ENCODE measurements at regions not wholly inside any gene's neighbourhood (a gene's known extent, or its start where the extent isn't known, plus 50 kb on each side); places are given as distances from the start of the nearest gene placed in this dataset.

- H3K27ac ChIP-seq (ENCODE audit: low read length in 2 of 2), result no peak overlapping the region
- H3K4me3 ChIP-seq (ENCODE audit: control extremely low read depth in 1 of 5, extremely low read depth in 1 of 5, insufficient read depth in 1 of 5, low read depth in 2 of 5, low read length in 4 of 5), result no peak overlapping the region
- H3K9me3 ChIP-seq (ENCODE audit: control extremely low read depth in 1 of 3, control insufficient read depth in 2 of 3, insufficient read depth in 1 of 3, low read length in 2 of 3), result no peaks in the 10 kb centered on the region
- no peaks in the 10 kb centered on the region for H3K79me2 ChIP-seq (ENCODE audit: control insufficient read depth, insufficient read depth, low read length)
- no peaks in the 10 kb centered on the region for H4K20me1 ChIP-seq (ENCODE audit: control insufficient read depth, insufficient read depth, low read length, poor library complexity, severe bottlenecking)
- no peaks in the 10 kb centered on the region for H3K36me3 ChIP-seq (replicated peaks in 1 of 2; ENCODE audit: control extremely low read depth in 1 of 2, control insufficient read depth in 1 of 2, extremely low read depth in 1 of 2, insufficient read depth in 2 of 2, low read length in 1 of 2)
- no peak overlapping the region for H3K4me2 ChIP-seq (replicated peaks; ENCODE audit: low read depth, low read length, poor library complexity, severe bottlenecking)
- H3K4me1 ChIP-seq (ENCODE audit: control insufficient read depth in 2 of 2, insufficient read depth in 2 of 2, low read length in 2 of 2), result no peaks in the 10 kb centered on the region
- intact Hi-C loops (cut with micrococcal nuclease), result no loop called here
- no peaks in the 10 kb centered on the region for H3K27me3 Mint-ChIP-seq
- H3K9me3 Mint-ChIP-seq (ENCODE audit: insufficient read depth), result no peaks in the 10 kb centered on the region
- H3K4me1 Mint-ChIP-seq, result no peaks in the 10 kb centered on the region
- ChIA-PET POLR2A (no interaction called here), CTCF (no interaction called here)
- no peak overlapping the region for H3K9ac ChIP-seq (ENCODE audit: low read length)
- ATAC-seq (ENCODE audit: low read depth) (no peak), DNase-seq (no peak)
- H3K27me3 ChIP-seq (replicated peaks in 1 of 4; ENCODE audit: control extremely low read depth in 1 of 4, control insufficient read depth in 3 of 4, insufficient read depth in 4 of 4, low read length in 3 of 4), result no peaks in the 10 kb centered on the region
- H3K27ac Mint-ChIP-seq, result no peak overlapping the region
- TF ChIP-seq EZH2 (IDR thresholded peaks at IDR 0.05; ENCODE audit: borderline replicate concordance, insufficient read depth, low read depth, low read length, poor library complexity, severe bottlenecking) (no peak), CTCF (IDR thresholded peaks at IDR 0.05) (no peak)
- H2AFZ ChIP-seq (ENCODE audit: insufficient read depth, low read depth, low read length, poor library complexity, severe bottlenecking), result no peak overlapping the region
- no peak overlapping the region for H3K4me3 Mint-ChIP-seq
- no CpG with 5 or more reads among the region's 3 CpGs for WGBS (ENCODE audit: insufficient coverage)
Measured at GRCh38 chr15:45948181-45948621, 313.4 kb downstream of the SQOR start.

DNA sequence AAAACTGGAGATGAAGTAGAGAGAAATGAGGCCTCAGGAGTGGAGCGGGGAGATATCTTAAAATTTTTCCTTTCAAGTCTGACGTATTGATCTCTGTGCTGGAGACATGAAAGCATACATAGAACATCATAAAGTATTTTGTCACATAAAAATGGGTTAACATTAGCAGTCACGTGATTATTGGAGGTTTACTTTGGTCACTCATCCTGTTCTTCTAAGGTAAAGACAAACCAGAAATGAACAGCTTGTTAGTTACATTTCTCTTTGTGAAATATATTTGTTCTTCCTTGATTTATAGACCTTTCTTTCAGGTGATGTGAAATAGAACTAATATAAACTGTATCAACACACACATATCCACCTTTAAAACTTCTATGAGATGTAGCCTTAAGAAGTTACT, 324.1 kb downstream of the SQOR start:
- H3K9me3 ChIP-seq (ENCODE audit: control extremely low read depth in 1 of 3, control insufficient read depth in 2 of 3, insufficient read depth in 1 of 3, low read length in 2 of 3), result peaks cover 0 to 11% (median 4%) of the 10 kb centered on the region in 3 donors
- no peak overlapping the region for H3K4me2 ChIP-seq (replicated peaks; ENCODE audit: low read depth, low read length, poor library complexity, severe bottlenecking)
- no peaks in the 10 kb centered on the region for H3K79me2 ChIP-seq (ENCODE audit: control insufficient read depth, insufficient read depth, low read length)
- H2AFZ ChIP-seq (ENCODE audit: insufficient read depth, low read depth, low read length, poor library complexity, severe bottlenecking), result no peak overlapping the region
- DNase-seq, result no peak
- intact Hi-C loops (cut with micrococcal nuclease), result no loop called here
- ATAC-seq (ENCODE audit: low read depth), result no peak
- no peaks in the 10 kb centered on the region for H4K20me1 ChIP-seq (ENCODE audit: control insufficient read depth, insufficient read depth, low read length, poor library complexity, severe bottlenecking)
- H3K27ac ChIP-seq (ENCODE audit: low read length in 2 of 2), result no peak overlapping the region
- WGBS (ENCODE audit: insufficient coverage), result no CpG with 5 or more reads among the region's 3 CpGs
- TF ChIP-seq EZH2 (IDR thresholded peaks at IDR 0.05; ENCODE audit: borderline replicate concordance, insufficient read depth, low read depth, low read length, poor library complexity, severe bottlenecking) (no peak), CTCF (IDR thresholded peaks at IDR 0.05) (no peak)
- Mint-ChIP-seq H3K4me1 (no peaks in the 10 kb centered on the region), H3K27ac (no peak overlapping the region), H3K9me3 (ENCODE audit: insufficient read depth) (peaks cover 15% of the 10 kb centered on the region), H3K27me3 (no peaks in the 10 kb centered on the region), H3K4me3 (no peak overlapping the region)
- H3K4me3 ChIP-seq (ENCODE audit: control extremely low read depth in 1 of 5, extremely low read depth in 1 of 5, insufficient read depth in 1 of 5, low read depth in 2 of 5, low read length in 4 of 5), result no peak overlapping the region
- no peaks in the 10 kb centered on the region for H3K4me1 ChIP-seq (ENCODE audit: control insufficient read depth in 2 of 2, insufficient read depth in 2 of 2, low read length in 2 of 2)
- ChIA-PET POLR2A (no interaction called here), CTCF (no interaction called here)
- no peak overlapping the region for H3K9ac ChIP-seq (ENCODE audit: low read length)
- H3K36me3 ChIP-seq (replicated peaks in 1 of 2; ENCODE audit: control extremely low read depth in 1 of 2, control insufficient read depth in 1 of 2, extremely low read depth in 1 of 2, insufficient read depth in 2 of 2, low read length in 1 of 2), result no peaks in the 10 kb centered on the region
- H3K27me3 ChIP-seq (replicated peaks in 1 of 4; ENCODE audit: control extremely low read depth in 1 of 4, control insufficient read depth in 3 of 4, insufficient read depth in 4 of 4, low read length in 3 of 4), result no peaks in the 10 kb centered on the region

All from B cell (primary cell).